ENCODE measurements at regions not wholly inside any gene's neighbourhood (a gene's known extent, or its start where the extent isn't known, plus 50 kb on each side); places are given as distances from the start of the nearest gene placed in this dataset.

GRCh38 chr20:43372051-43372450 lies 85.6 kb upstream of the SRSF6 start:
- Histone ChIP-seq H3K9ac (ENCODE audit: low read length) (no peak overlapping the region), H3K27me3 (ENCODE audit: low read length) (peaks cover 56% of the 10 kb centered on the region), H4K20me1 (ENCODE audit: low read length) (no peaks in the 10 kb centered on the region), H3K27ac (ENCODE audit: low read length) (no peak overlapping the region), H3K79me2 (ENCODE audit: low read length) (no peaks in the 10 kb centered on the region), H2AFZ (ENCODE audit: low read length) (no peak overlapping the region), H3F3A (ENCODE audit: low read length, unreplicated experiment) (no peaks in the 10 kb centered on the region), H3K9me2 (replicated peaks; ENCODE audit: low read length) (no peaks in the 10 kb centered on the region), H3K4me3 (ENCODE audit: low read length) (no peak overlapping the region), H3K4me2 (ENCODE audit: low read length) (no peak overlapping the region), H3K4me1 (ENCODE audit: insufficient read depth, low read length) (no peaks in the 10 kb centered on the region), H3K36me3 (ENCODE audit: low read depth, low read length) (no peaks in the 10 kb centered on the region), H3K9me3 (ENCODE audit: low read length) (no peaks in the 10 kb centered on the region)
- ChIA-PET POLR2A (ENCODE audit: unreplicated experiment) (no interaction called here), CTCF (no interaction called here)
- ATAC-seq (no peak), DNase-seq (no peak)
- no TSS peak for BruUV-seq (replicated peaks)
- intact Hi-C loops (cut with micrococcal nuclease), result no loop called here
- TF ChIP-seq, protein P1, sequence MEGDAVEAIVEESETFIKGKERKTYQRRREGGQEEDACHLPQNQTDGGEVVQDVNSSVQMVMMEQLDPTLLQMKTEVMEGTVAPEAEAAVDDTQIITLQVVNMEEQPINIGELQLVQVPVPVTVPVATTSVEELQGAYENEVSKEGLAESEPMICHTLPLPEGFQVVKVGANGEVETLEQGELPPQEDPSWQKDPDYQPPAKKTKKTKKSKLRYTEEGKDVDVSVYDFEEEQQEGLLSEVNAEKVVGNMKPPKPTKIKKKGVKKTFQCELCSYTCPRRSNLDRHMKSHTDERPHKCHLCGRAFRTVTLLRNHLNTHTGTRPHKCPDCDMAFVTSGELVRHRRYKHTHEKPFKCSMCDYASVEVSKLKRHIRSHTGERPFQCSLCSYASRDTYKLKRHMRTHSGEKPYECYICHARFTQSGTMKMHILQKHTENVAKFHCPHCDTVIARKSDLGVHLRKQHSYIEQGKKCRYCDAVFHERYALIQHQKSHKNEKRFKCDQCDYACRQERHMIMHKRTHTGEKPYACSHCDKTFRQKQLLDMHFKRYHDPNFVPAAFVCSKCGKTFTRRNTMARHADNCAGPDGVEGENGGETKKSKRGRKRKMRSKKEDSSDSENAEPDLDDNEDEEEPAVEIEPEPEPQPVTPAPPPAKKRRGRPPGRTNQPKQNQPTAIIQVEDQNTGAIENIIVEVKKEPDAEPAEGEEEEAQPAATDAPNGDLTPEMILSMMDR (conservative IDR thresholded peaks at IDR 0.05; ENCODE audit: low read depth, low read length), result no peak
- no peak for TF ChIP-seq EZH2phosphoT487 (IDR thresholded peaks at IDR 0.05; ENCODE audit: borderline replicate concordance, low read length)
- no peak for TF ChIP-seq EZH2 (IDR thresholded peaks at IDR 0.05; ENCODE audit: low read length, unreplicated experiment)

DNA sequence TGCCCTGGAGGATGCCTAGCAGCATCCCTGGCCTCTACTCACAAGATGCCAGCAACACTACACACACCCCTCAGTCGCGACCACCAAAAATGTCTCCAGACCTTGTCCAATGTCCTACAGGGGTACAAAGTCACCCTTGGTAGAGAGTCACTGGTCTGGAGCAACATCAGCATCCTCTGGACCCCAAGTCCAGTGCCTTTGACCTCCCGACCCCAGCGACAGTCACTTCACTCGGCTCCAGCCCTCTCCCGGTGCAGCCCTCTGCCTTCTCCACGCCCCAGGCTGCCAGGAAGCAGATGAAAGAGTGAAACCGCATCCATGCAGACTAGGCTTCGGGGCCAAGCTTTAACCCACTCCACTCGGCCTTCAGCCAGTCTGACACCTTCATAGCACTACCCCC lies 92.0 kb upstream of the SRSF6 start:
- H3K9ac ChIP-seq (ENCODE audit: low read length), result no peak overlapping the region
- H3K4me3 ChIP-seq (ENCODE audit: low read length), result no peak overlapping the region
- peaks cover 65% of the 10 kb centered on the region for H3K27me3 ChIP-seq (ENCODE audit: low read length)
- ChIA-PET POLR2A (ENCODE audit: unreplicated experiment) (no interaction called here), CTCF (no interaction called here)
- H3K79me2 ChIP-seq (ENCODE audit: low read length), result no peaks in the 10 kb centered on the region
- no peak overlapping the region for H3K4me2 ChIP-seq (ENCODE audit: low read length)
- no peaks in the 10 kb centered on the region for H3K4me1 ChIP-seq (ENCODE audit: insufficient read depth, low read length)
- TF ChIP-seq, protein P1 (conservative IDR thresholded peaks at IDR 0.05; ENCODE audit: low read depth, low read length), result no peak
- no peak for TF ChIP-seq EZH2 (IDR thresholded peaks at IDR 0.05; ENCODE audit: low read length, unreplicated experiment)
- no peak for TF ChIP-seq EZH2phosphoT487 (IDR thresholded peaks at IDR 0.05; ENCODE audit: borderline replicate concordance, low read length)
- no peak overlapping the region for H2AFZ ChIP-seq (ENCODE audit: low read length)
- H3K9me3 ChIP-seq (ENCODE audit: low read length), result no peaks in the 10 kb centered on the region
- no TSS peak for BruUV-seq (replicated peaks)
- no peaks in the 10 kb centered on the region for H3K36me3 ChIP-seq (ENCODE audit: low read depth, low read length)
- no peaks in the 10 kb centered on the region for H4K20me1 ChIP-seq (ENCODE audit: low read length)
- H3K27ac ChIP-seq (ENCODE audit: low read length), result no peak overlapping the region
- intact Hi-C loops (cut with micrococcal nuclease), result no loop called here
- H3F3A ChIP-seq (ENCODE audit: low read length, unreplicated experiment), result no peaks in the 10 kb centered on the region
- DNase-seq, result no peak
- no peak for ATAC-seq
- H3K9me2 ChIP-seq (replicated peaks; ENCODE audit: low read length), result no peaks in the 10 kb centered on the region

GRCh38 chr20:43364001-43364400 lies 93.7 kb upstream of the SRSF6 start:
- no peaks in the 10 kb centered on the region for H3K9me2 ChIP-seq (replicated peaks; ENCODE audit: low read length)
- H3K27me3 ChIP-seq (ENCODE audit: low read length), result peaks cover 78% of the 10 kb centered on the region
- no peaks in the 10 kb centered on the region for H4K20me1 ChIP-seq (ENCODE audit: low read length)
- intact Hi-C loops (cut with micrococcal nuclease), result no loop called here
- BruUV-seq (replicated peaks), result no TSS peak
- H3F3A ChIP-seq (ENCODE audit: low read length, unreplicated experiment), result no peaks in the 10 kb centered on the region
- TF ChIP-seq, protein P1 (conservative IDR thresholded peaks at IDR 0.05; ENCODE audit: low read depth, low read length), result no peak
- TF ChIP-seq EZH2phosphoT487 (IDR thresholded peaks at IDR 0.05; ENCODE audit: borderline replicate concordance, low read length) (no peak), EZH2 (IDR thresholded peaks at IDR 0.05; ENCODE audit: low read length, unreplicated experiment) (no peak)
- no peak overlapping the region for H3K9ac ChIP-seq (ENCODE audit: low read length)
- H3K4me1 ChIP-seq (ENCODE audit: insufficient read depth, low read length), result no peaks in the 10 kb centered on the region
- CTCF ChIA-PET, result no interaction called here
- POLR2A ChIA-PET (ENCODE audit: unreplicated experiment), result no interaction called here
- ATAC-seq, result no peak
- H3K9me3 ChIP-seq (ENCODE audit: low read length), result no peaks in the 10 kb centered on the region
- no peak overlapping the region for H2AFZ ChIP-seq (ENCODE audit: low read length)
- no peak overlapping the region for H3K4me3 ChIP-seq (ENCODE audit: low read length)
- H3K36me3 ChIP-seq (ENCODE audit: low read depth, low read length), result no peaks in the 10 kb centered on the region
- no peak overlapping the region for H3K4me2 ChIP-seq (ENCODE audit: low read length)
- DNase-seq, result no peak
- no peak overlapping the region for H3K27ac ChIP-seq (ENCODE audit: low read length)
- H3K79me2 ChIP-seq (ENCODE audit: low read length), result no peaks in the 10 kb centered on the region
